ENCODE measurements at regions not wholly inside any gene's neighbourhood (a gene's known extent, or its start where the extent isn't known, plus 50 kb on each side); places are given as distances from the start of the nearest gene placed in this dataset.

- no peak for TF ChIP-seq CTCF (IDR thresholded peaks at IDR 0.05)
- no peak for TF ChIP-seq POLR2A (IDR thresholded peaks at IDR 0.05)
These were observed 75.3 kb upstream of the IGLL5 start for GRCh38 chr22:22812031-22812905.
